Activated T-helper 17 cell treated with anti-CD3 and anti-CD28 coated beads, Interleukin-2, amount 50 U/mL, for 72 hours (primary cell): ENCODE measurements at regions not wholly inside any gene's neighbourhood (a gene's known extent, or its start where the extent isn't known, plus 50 kb on each side); places are given as distances from the start of the nearest gene placed in this dataset.

ENCODE experiments used
- ATAC-seq: fragments of 150-1000 bp; cut with Tn5 transposase; replicated peaks from 2 replicates; pipeline ENCODE4 v1.10.0; 2021; ENCODE audit warnings: mild to moderate bottlenecking, moderate library complexity
- H3K27ac Mint-ChIP-seq: one replicate; pipeline ENCODE4 v1.8.0; 2022; ENCODE audit warnings: mixed read lengths
- H3K27me3 Mint-ChIP-seq: one replicate; pipeline ENCODE4 v1.8.0; 2022; ENCODE audit warnings: mixed read lengths
- H3K36me3 Mint-ChIP-seq: one replicate; pipeline ENCODE4 v1.8.0; 2022; ENCODE audit warnings: low read depth, mild to moderate bottlenecking, mixed read lengths
- H3K4me1 Mint-ChIP-seq: one replicate; pipeline ENCODE4 v1.8.0; 2022; ENCODE audit warnings: mixed read lengths
- H3K4me3 Mint-ChIP-seq: one replicate; pipeline ENCODE4 v1.8.0; 2022; ENCODE audit warnings: mild to moderate bottlenecking, mixed read lengths
- H3K9me3 Mint-ChIP-seq: one replicate; pipeline ENCODE4 v1.8.0; 2022; ENCODE audit warnings: mixed read lengths

DNA sequence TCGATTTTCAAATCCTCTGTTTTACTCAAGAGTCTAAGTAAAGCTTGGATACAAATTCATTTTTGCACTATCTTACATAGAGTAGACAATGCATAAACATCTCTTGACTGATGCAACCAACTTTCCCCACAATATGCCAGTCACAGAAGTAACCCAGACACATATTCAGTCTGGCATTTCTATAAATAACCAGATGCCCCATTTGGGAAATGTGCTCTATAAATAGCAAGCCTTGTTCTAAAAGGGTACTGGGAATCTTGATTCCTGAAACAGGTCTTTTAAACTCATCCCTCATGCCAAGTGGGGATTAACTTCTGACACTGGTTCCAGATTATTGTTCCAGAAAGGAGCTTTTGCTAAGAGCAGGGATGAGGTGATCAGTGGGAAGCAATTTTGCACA, 411.7 kb downstream of the EPM2A start:
- Mint-ChIP-seq H3K36me3 (no peaks in the 10 kb centered on the region), H3K27ac (no peak overlapping the region), H3K4me1 (no peaks in the 10 kb centered on the region), H3K4me3 (no peak overlapping the region), H3K9me3 (no peaks in the 10 kb centered on the region), H3K27me3 (peaks cover 9% of the 10 kb centered on the region)
- ATAC-seq, result no peak

DNA sequence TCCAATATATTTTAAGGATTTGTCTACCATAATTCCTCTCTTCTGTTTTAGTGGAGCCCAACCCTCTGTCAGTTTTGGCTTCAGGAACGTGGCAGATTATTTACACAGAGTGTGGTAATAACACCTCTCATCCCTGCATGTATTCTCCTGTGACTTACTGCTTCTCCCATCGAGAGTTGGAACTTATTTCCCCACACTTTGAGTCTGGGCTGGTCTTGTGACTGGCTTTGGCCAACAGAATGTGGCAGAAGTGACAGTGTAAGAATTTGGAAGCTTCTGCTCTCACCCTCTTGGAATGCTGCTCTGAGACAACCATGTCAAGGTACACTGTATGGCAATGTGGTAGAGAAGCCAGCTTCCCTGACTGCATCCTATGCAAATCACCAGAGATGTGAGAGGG, 407.7 kb downstream of the EPM2A start:
- H3K4me1 Mint-ChIP-seq, result no peaks in the 10 kb centered on the region
- H3K27me3 Mint-ChIP-seq, result peaks cover 3% of the 10 kb centered on the region
- no peaks in the 10 kb centered on the region for H3K36me3 Mint-ChIP-seq
- no peak overlapping the region for H3K4me3 Mint-ChIP-seq
- no peaks in the 10 kb centered on the region for H3K9me3 Mint-ChIP-seq
- no peak overlapping the region for H3K27ac Mint-ChIP-seq
- no peak for ATAC-seq

DNA sequence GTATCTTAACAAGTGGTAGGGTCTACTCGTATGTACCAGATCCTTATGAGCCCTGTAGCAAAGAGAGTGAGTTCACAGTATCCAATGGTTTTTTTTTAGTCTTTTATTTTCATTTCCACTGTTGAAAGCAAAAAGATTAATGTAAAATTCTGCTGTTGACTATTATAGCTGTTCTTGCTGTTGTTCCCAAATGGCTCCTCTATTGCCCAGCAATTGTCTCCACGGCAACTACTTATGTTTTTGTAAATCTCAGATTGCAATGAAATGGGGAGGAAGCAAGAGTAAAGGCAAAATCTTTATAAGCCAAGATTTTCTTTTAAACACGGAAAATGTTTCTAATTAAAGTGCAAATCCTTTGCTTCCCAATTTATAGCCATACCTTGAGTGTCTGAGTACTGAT, 406.1 kb downstream of the EPM2A start:
- Mint-ChIP-seq H3K27me3 (no peaks in the 10 kb centered on the region), H3K36me3 (no peaks in the 10 kb centered on the region), H3K9me3 (no peaks in the 10 kb centered on the region), H3K27ac (no peak overlapping the region), H3K4me1 (no peaks in the 10 kb centered on the region), H3K4me3 (no peak overlapping the region)
- ATAC-seq, result no peak

DNA sequence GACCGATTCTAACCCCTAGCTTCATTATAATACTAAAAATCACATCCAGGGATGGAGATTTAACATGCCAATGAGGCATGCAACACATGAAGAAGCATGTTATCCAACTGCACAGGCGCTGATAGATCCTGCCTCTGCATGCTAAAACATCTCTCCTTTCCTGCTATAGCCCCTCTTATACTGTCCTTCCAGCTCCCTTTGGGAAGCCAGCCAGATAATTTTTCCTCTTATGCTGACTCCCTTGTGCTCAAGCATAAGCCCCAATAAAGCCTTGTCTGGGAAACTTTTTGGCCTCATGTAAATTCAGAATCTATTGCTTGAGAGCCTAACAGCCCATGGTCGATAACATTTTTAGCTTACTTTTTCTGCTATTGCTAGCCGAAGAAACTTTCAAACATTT, 404.3 kb downstream of the EPM2A start:
- H3K27ac Mint-ChIP-seq, result no peak overlapping the region
- H3K4me3 Mint-ChIP-seq, result no peak overlapping the region
- H3K9me3 Mint-ChIP-seq, result no peaks in the 10 kb centered on the region
- H3K36me3 Mint-ChIP-seq, result no peaks in the 10 kb centered on the region
- no peak for ATAC-seq
- H3K27me3 Mint-ChIP-seq, result no peaks in the 10 kb centered on the region
- H3K4me1 Mint-ChIP-seq, result no peaks in the 10 kb centered on the region

DNA sequence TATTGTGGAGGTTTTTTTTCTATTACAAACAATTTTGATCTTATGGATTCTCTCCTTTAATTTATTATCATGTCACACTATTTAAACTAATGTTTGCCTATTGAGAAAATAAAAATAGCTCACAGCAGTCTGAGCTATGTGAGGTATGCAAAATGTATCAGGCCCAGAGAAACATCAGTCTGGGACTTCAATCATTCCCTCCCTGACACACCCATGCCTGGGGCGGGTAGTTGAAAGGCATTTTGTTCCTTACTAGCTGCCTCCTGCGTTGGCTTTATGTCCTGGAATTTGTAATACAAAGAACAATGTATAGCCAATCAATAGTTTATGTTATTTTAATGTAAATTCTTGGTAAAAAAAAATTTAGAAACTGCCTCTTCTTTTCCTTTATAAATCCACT, 403.3 kb downstream of the EPM2A start:
- Mint-ChIP-seq H3K27ac (no peak overlapping the region), H3K9me3 (no peaks in the 10 kb centered on the region), H3K27me3 (no peaks in the 10 kb centered on the region), H3K4me1 (no peaks in the 10 kb centered on the region), H3K4me3 (no peak overlapping the region), H3K36me3 (no peaks in the 10 kb centered on the region)
- ATAC-seq, result no peak

DNA sequence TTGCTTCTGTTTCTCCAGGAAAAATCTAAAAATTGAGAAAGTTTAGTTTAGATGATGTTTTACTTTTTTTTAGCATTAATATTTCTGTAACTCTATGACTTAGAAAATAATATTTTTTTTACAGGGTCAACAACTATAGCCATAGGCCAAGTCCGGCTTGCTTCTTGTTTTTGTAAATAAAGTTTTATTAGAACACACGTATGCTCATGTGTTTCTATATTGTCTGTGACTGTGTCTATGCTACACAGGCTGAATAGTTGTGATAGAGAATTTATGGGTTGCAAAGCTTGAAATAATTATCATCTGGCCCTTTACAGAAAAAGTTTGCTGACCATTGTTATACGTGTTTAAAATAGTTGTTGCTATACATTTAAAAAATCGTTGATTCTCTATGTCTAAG, 399.2 kb downstream of the EPM2A start:
- H3K27me3 Mint-ChIP-seq, result no peaks in the 10 kb centered on the region
- no peak overlapping the region for H3K27ac Mint-ChIP-seq
- no peaks in the 10 kb centered on the region for H3K9me3 Mint-ChIP-seq
- no peaks in the 10 kb centered on the region for H3K4me1 Mint-ChIP-seq
- no peak overlapping the region for H3K4me3 Mint-ChIP-seq
- no peaks in the 10 kb centered on the region for H3K36me3 Mint-ChIP-seq
- no peak for ATAC-seq

DNA sequence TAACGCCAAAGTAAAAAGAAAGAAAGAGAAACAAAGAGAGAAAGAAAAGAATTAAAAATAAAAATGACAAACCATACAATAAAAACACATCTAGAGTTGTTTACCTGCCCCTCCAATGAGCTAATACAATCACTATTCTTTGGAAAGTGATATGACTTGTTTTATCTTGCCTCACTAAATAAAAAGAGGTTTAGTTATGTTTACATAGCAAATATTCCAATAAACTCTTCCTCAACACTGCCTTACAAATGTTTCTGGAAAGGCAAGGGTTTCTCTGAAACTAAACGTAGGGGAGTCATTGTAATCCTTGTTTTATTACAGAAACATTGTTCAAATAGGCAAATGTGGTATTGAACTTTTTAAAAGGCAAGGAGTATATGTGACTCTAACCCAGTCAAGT, 396.2 kb downstream of the EPM2A start:
- no peak for ATAC-seq
- Mint-ChIP-seq H3K4me1 (no peaks in the 10 kb centered on the region), H3K27me3 (no peaks in the 10 kb centered on the region), H3K9me3 (no peaks in the 10 kb centered on the region), H3K27ac (no peak overlapping the region), H3K4me3 (no peak overlapping the region), H3K36me3 (no peaks in the 10 kb centered on the region)

DNA sequence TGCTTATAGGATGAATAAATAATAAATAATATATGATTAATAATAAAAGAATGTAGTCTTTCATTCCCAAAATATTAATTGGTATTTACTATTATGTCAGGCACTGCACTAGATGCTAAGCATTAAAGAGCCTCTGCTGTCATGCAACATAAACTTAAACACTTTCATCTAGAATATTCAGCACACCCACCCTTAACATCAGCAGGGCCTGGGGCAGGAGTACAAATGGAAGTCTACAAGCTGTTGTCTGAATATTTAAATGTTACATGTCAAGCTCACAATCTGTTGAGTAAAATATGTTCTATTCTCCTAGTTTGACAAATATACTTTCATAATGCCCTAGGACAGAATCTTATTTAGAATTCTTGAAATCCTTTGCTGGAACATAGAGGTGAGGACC, 395.1 kb downstream of the EPM2A start:
- Mint-ChIP-seq H3K27me3 (no peaks in the 10 kb centered on the region), H3K4me3 (no peak overlapping the region), H3K27ac (no peak overlapping the region), H3K9me3 (no peaks in the 10 kb centered on the region), H3K36me3 (no peaks in the 10 kb centered on the region), H3K4me1 (no peaks in the 10 kb centered on the region)
- ATAC-seq, result no peak

DNA sequence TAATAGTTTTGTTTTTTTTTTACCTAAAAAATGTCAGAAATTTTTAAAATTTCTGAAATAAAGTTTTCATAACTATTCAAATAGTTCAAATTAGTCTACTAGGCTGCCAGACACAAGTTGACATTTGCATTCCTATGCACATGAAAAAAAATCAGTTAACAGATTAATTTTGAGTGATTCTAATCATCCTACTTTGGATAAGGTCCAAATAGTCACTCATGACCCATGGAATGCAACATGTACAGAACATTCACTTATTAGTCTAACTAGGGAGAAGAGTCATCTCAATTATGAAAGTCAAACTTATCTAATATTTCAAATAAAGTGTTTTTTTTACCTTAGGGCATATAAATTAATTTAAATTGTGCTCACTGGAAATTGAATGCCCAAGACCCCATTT, 390.2 kb downstream of the EPM2A start:
- H3K36me3 Mint-ChIP-seq, result no peaks in the 10 kb centered on the region
- H3K4me1 Mint-ChIP-seq, result no peaks in the 10 kb centered on the region

DNA sequence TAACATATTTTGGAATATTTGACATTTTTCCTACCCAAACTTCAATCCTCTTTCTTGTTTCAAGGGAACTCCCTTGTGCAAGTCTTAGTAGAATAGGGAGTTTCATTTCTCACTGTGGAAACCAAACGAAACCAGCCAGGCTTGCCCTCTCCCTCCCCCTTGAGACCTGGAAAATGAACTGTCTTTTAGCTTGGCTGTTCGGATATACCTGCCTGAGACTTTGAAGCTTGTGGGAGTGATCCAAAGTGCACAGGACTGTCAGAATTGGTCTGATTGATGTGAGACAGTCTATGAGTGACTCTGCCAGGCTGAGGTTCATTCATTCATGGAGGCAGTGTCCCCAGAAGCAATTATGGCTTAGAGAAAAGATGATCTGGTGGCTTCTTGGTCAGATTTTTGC, 388.1 kb downstream of the EPM2A start:
- H3K4me1 Mint-ChIP-seq, result no peaks in the 10 kb centered on the region
- no peaks in the 10 kb centered on the region for H3K36me3 Mint-ChIP-seq
- ATAC-seq, result no peak
- no peak overlapping the region for H3K27ac Mint-ChIP-seq
- H3K27me3 Mint-ChIP-seq, result peaks cover 22% of the 10 kb centered on the region
- no peaks in the 10 kb centered on the region for H3K9me3 Mint-ChIP-seq
- H3K4me3 Mint-ChIP-seq, result no peak overlapping the region

More for the DNA sequence above, 390.2 kb downstream of the EPM2A start:
- ATAC-seq, result no peak
- Mint-ChIP-seq H3K27me3 (peaks cover 18% of the 10 kb centered on the region), H3K27ac (no peak overlapping the region), H3K9me3 (no peaks in the 10 kb centered on the region), H3K4me3 (no peak overlapping the region)

DNA sequence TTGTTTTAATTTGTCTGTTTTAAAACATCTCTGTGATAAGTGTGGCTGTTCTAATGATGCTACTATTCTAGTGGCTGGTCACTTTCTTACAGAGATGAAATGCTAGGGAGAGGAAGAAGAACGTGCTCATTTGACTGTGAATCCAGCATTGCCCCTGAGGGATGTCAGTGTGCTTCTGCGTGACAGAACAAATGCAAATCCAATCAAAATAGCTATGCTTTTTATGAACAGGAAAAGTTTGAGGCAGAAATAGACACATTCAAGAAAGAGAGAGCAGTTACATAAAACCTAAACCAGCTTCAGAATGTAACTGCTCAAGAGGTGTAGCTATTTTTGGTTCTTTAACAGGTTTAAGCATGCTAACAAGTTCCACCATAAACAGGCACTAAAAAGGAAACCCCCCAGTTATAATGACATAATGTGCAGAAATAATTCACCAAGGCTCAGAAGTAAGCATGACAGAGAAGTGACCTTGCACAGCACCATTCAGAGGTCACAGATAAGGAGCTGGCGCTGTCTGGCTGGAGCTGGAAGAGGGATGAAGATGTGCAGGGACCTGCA, 385.3 kb downstream of the EPM2A start:
- H3K9me3 Mint-ChIP-seq, result no peaks in the 10 kb centered on the region
- ATAC-seq, result no peak
- H3K27me3 Mint-ChIP-seq, result peaks cover 22% of the 10 kb centered on the region
- H3K4me3 Mint-ChIP-seq, result no peak overlapping the region
- H3K27ac Mint-ChIP-seq, result no peak overlapping the region
- H3K36me3 Mint-ChIP-seq, result no peaks in the 10 kb centered on the region
- H3K4me1 Mint-ChIP-seq, result no peaks in the 10 kb centered on the region

DNA sequence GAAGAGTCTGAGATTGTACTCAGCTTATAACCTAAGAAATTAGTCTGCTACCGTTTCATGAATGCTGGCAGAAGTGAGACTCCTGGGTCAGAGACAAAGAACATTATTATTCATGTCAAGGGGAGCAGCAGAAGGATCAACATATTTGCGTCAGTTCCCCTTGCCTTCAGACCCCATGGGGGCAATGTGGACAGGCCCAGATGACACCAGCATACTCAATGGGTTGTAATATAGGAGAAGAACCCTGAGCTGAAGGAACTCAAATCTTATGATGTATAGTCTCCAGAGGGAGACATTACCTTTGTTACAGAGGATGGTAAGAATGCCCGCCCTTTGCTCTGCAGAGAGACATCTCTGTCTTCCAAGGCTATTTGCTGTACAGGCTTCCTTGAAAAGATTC, 384.4 kb downstream of the EPM2A start:
- Mint-ChIP-seq H3K36me3 (no peaks in the 10 kb centered on the region), H3K4me3 (no peak overlapping the region), H3K27me3 (peaks cover 16% of the 10 kb centered on the region), H3K9me3 (no peaks in the 10 kb centered on the region), H3K4me1 (no peaks in the 10 kb centered on the region), H3K27ac (no peak overlapping the region)
- no peak for ATAC-seq

DNA sequence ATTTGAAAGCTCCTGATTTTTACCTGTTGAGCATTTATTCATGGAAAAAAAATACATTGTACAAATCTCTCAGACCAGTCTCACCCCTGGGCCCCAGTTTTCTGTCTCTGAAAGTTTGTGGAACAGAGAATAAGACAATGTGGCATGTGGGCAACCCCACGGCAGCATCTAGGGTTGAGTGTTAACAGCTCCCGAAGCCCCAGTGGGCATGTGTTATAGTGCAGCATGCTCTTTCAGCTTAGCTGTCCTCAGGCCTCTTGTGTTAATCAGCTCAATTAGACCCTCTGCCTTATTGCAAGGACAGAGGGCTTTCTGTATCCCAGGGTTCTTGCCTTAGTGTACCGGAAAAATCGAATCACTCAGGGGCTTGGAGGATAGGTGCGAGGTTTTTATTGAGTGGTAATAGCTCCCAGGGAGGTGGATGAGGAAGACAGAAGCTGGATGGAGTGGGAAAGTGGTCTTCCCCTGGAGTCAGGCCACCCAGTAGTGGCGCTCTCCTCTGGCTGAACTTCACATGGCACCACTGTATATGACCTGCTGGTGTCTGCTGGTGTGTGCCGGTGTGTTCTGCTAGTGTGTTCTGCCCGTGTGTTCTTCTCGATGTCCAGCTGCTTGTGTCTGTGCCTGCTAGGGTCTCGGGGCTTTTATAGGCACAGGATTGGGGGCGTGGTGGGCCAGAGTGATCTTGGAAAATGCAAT, 382.8 kb downstream of the EPM2A start:
- H3K27me3 Mint-ChIP-seq, result peaks cover 18% of the 10 kb centered on the region

DNA sequence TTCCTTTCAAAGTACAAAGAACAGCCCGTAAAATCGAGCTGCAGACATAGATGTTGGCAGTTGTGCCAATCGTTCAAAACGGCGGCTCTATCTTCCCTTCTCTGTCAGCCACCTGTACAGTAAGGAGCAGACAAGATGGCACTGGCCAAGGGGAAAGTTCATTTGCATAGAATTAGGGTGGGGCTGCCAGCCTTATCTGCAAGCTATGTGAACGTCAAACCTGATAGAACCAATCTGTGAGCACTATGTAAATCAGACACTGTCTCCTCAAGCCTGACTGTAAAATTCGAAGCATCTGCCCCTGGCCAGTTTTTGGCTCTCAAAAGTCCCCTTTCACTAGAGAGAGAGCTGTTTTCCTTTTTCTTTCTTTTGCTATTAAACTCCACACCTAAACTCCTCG, 374.5 kb downstream of the EPM2A start:
- no peak for ATAC-seq
- no peaks in the 10 kb centered on the region for H3K36me3 Mint-ChIP-seq
- no peak overlapping the region for H3K27ac Mint-ChIP-seq
- H3K4me1 Mint-ChIP-seq, result no peaks in the 10 kb centered on the region
- no peak overlapping the region for H3K4me3 Mint-ChIP-seq
- H3K27me3 Mint-ChIP-seq, result peaks cover 16% of the 10 kb centered on the region
- no peaks in the 10 kb centered on the region for H3K9me3 Mint-ChIP-seq

More for the DNA sequence above, 382.8 kb downstream of the EPM2A start:
- Mint-ChIP-seq H3K4me3 (no peak overlapping the region), H3K27ac (no peak overlapping the region), H3K9me3 (no peaks in the 10 kb centered on the region), H3K4me1 (no peaks in the 10 kb centered on the region), H3K36me3 (no peaks in the 10 kb centered on the region)
- ATAC-seq, result no peak

DNA sequence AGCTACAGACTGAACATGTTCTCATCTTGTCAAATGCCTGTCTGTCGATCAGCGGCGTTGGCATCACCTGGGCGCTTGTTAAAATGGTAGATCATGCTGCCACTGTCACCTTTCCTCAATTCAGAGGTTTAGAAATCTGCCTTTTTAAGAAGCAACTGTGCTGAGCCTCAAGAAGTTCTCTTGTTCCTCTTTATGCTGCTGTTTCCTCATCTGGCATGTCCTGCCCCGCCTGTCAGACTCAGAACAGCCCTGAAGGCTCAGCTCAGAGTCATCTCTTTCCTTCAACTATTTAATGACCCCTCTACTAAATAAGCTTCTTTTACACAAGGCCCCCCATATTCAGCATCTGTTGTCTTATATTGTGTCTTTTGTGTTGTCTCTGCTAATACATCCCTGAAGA, 368.2 kb downstream of the EPM2A start:
- no peaks in the 10 kb centered on the region for H3K36me3 Mint-ChIP-seq
- no peak for ATAC-seq
- H3K4me1 Mint-ChIP-seq, result peaks cover 5% of the 10 kb centered on the region
- no peaks in the 10 kb centered on the region for H3K9me3 Mint-ChIP-seq
- H3K27me3 Mint-ChIP-seq, result no peaks in the 10 kb centered on the region
- H3K4me3 Mint-ChIP-seq, result no peak overlapping the region
- no peak overlapping the region for H3K27ac Mint-ChIP-seq

DNA sequence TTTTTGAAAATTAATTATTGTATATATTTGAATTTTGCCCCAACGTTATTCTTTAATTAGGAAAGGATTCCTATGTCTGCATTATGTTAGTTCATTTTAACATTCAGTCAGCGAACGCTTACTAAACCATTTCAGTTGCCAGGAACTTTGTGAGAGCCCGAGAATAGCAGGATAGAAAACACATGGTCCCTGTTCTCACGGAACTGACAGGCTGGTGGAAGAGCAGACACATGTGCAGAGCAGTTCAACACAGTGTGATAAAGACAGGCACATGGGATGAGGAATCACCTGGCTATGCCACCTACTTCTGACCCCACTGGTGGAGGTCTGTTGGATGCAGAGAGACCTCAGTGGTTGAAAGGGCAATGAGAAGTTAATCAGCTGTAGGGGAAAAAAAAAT, 367.2 kb downstream of the EPM2A start:
- Mint-ChIP-seq H3K4me1 (peaks cover 12% of the 10 kb centered on the region), H3K27ac (no peak overlapping the region), H3K36me3 (no peaks in the 10 kb centered on the region), H3K4me3 (no peak overlapping the region), H3K27me3 (no peaks in the 10 kb centered on the region), H3K9me3 (no peaks in the 10 kb centered on the region)
- ATAC-seq, result no peak
